Keratinocyte (primary cell): ENCODE measurements at regions not wholly inside any gene's neighbourhood (a gene's known extent, or its start where the extent isn't known, plus 50 kb on each side); places are given as distances from the start of the nearest gene placed in this dataset.

Experiments
- DNase-seq: peaks from one replicate; pipeline ENCODE4 v3.0.0-alpha.2; 2011; ENCODE audit warnings: low read depth, missing footprints, low spot score
- FAIRE-seq: peaks from 2 replicates; lab custom pipeline; 2011; peaks lifted over from hg19 to GRCh38; lab: Jason Lieb, UNC
- H2AFZ ChIP-seq: 2 replicates; pipeline ENCODE4 v1.6.0; 2012; ENCODE audit warnings: low read length, control low read depth, inconsistent platforms; ENCODE audit not compliant: control insufficient read depth
- H3K27ac ChIP-seq: 2 replicates; pipeline ENCODE4 v1.5.1; 2011; ENCODE audit warnings: low read length; ENCODE audit not compliant: control insufficient read depth, insufficient read depth
- H3K27me3 ChIP-seq: 3 replicates; pipeline ENCODE4 v1.6.0; 2011; ENCODE audit warnings: low read length; ENCODE audit not compliant: control insufficient read depth, insufficient read depth; ENCODE audit errors: extremely low read depth
- H3K36me3 ChIP-seq, 2 experiments: 2 replicates in 1 of 2; 3 replicates in 1 of 2; pipeline ENCODE4 v1.5.1; 2011; ENCODE audit warnings: low read length in 2 of 2, mild to moderate bottlenecking in 1 of 2; ENCODE audit not compliant: control insufficient read depth in 2 of 2, insufficient read depth in 2 of 2; ENCODE audit errors: extremely low read depth in 1 of 2
- H3K4me1 ChIP-seq: 3 replicates; pipeline ENCODE4 v1.5.1; 2011; ENCODE audit warnings: low read length; ENCODE audit not compliant: control insufficient read depth, insufficient read depth; ENCODE audit errors: extremely low read depth
- H3K4me2 ChIP-seq: 3 replicates; pipeline ENCODE4 v1.6.0; 2011; ENCODE audit warnings: low read depth, low read length; ENCODE audit not compliant: control insufficient read depth, insufficient read depth; ENCODE audit errors: extremely low read depth
- H3K4me3 ChIP-seq, 3 experiments: fragments of 200-600 bp in 1 of 3; sonication (generic) in 1 of 3; 2 replicates in 2 of 3; 3 replicates in 1 of 3; pipeline ENCODE4 v1.5.1; 2011 to 2016; ENCODE audit warnings: low read length in 3 of 3, mild to moderate bottlenecking in 3 of 3, control low read depth in 2 of 3, inconsistent platforms in 1 of 3, low read depth in 1 of 3, mixed read lengths in 1 of 3, mixed run types in 1 of 3, moderate library complexity in 1 of 3; ENCODE audit not compliant: control insufficient read depth in 2 of 3, insufficient read depth in 2 of 3; ENCODE audit errors: extremely low read depth in 1 of 3
- H3K79me2 ChIP-seq: 2 replicates; pipeline ENCODE4 v1.6.0; 2012; ENCODE audit warnings: low read length; ENCODE audit not compliant: control insufficient read depth, insufficient read depth
- H3K9ac ChIP-seq: 3 replicates; pipeline ENCODE4 v1.6.0; 2011; ENCODE audit warnings: low read length; ENCODE audit not compliant: control insufficient read depth, insufficient read depth; ENCODE audit errors: extremely low read depth
- H3K9me1 ChIP-seq: 3 replicates; pipeline ENCODE4 v1.6.0; 2011; ENCODE audit warnings: low read length; ENCODE audit not compliant: control insufficient read depth, insufficient read depth; ENCODE audit errors: extremely low read depth
- H3K9me3 ChIP-seq: 2 replicates; pipeline ENCODE4 v1.5.1; 2012; ENCODE audit warnings: low read depth, low read length; ENCODE audit not compliant: control insufficient read depth
- H4K20me1 ChIP-seq: 3 replicates; pipeline ENCODE4 v1.6.0; 2011; ENCODE audit warnings: low read length; ENCODE audit not compliant: control insufficient read depth, insufficient read depth; ENCODE audit errors: extremely low read depth
- CTCF ChIP-seq, 3 experiments: IDR thresholded peaks in 1 of 3; conservative IDR thresholded peaks in 1 of 3; optimal IDR thresholded peaks in 1 of 3; 2 replicates in 2 of 3; 3 replicates in 1 of 3; pipeline versions ENCODE3 to v1.5.1; 2011; ENCODE audit warnings: low read length in 3 of 3, mild to moderate bottlenecking in 3 of 3, moderate library complexity in 2 of 3, control low read depth in 1 of 3, inconsistent platforms in 1 of 3; ENCODE audit not compliant: insufficient read depth in 2 of 3; ENCODE audit errors: extremely low read depth in 1 of 3
- EZH2 ChIP-seq: IDR thresholded peaks from one replicate; pipeline ENCODE4 v1.6.1; 2012; ENCODE audit warnings: inconsistent platforms, mild to moderate bottlenecking, low read length, moderate library complexity
- dilution Hi-C: fragments of 300-500 bp; cut with MboI; formaldehyde crosslinking; loops from one replicate; pipeline ENCODE4 v1.7.0; 2020; ENCODE audit warnings: low sequenced_read_pairs; ENCODE audit not compliant: extremely low pct_ligation_motif_present

- Histone ChIP-seq H3K4me2 (peak overlapping the region; percentile 31), H3K27me3 (no peaks in the 10 kb centered on the region), H3K9me1 (no peaks in the 10 kb centered on the region), H3K4me1 (peaks cover 10% of the 10 kb centered on the region), H3K79me2 (no peaks in the 10 kb centered on the region), H2AFZ (peak overlapping the region; percentile 12), H3K9ac (no peak overlapping the region), H4K20me1 (no peaks in the 10 kb centered on the region), H3K9me3 (peaks cover 2% of the 10 kb centered on the region), H3K27ac (no peak overlapping the region), H3K36me3 (no peaks in the 10 kb centered on the region), H3K4me3 (peak overlapping the region in 1 of 3 experiments; percentile 16)
- peak in 2 of 3 experiments; percentile 42 to 50 for TF ChIP-seq CTCF (optimal IDR thresholded peaks at IDR 0.05 in 1 of 3, IDR thresholded peaks at IDR 0.05 in 1 of 3, conservative IDR thresholded peaks at IDR 0.05 in 1 of 3; ENCODE audit: extremely low read depth in 1 of 3, insufficient read depth in 2 of 3, low read length in 3 of 3)
- no peak for TF ChIP-seq EZH2
- FAIRE-seq (peak; percentile 72), DNase-seq (peak; percentile 15)
- dilution Hi-C loops, result no loop called here
These were observed 62.8 kb upstream of the NEUROD1 start for GRCh38 chr2:181742922-181743722.

GRCh38 chr2:181743723-181744031 lies 63.4 kb upstream of the NEUROD1 start:
- no peak for TF ChIP-seq EZH2
- no peak for TF ChIP-seq CTCF (optimal IDR thresholded peaks at IDR 0.05 in 1 of 3, IDR thresholded peaks at IDR 0.05 in 1 of 3, conservative IDR thresholded peaks at IDR 0.05 in 1 of 3; ENCODE audit: extremely low read depth in 1 of 3, insufficient read depth in 2 of 3, low read length in 3 of 3)
- Histone ChIP-seq H3K4me1 (peaks cover 10% of the 10 kb centered on the region), H3K27me3 (no peaks in the 10 kb centered on the region), H3K79me2 (no peaks in the 10 kb centered on the region), H3K27ac (no peak overlapping the region), H4K20me1 (no peaks in the 10 kb centered on the region), H3K9me3 (peaks cover 2% of the 10 kb centered on the region), H3K36me3 (no peaks in the 10 kb centered on the region), H3K4me2 (peak overlapping the region; percentile 31), H3K4me3 (no peak overlapping the region), H2AFZ (no peak overlapping the region), H3K9me1 (no peaks in the 10 kb centered on the region), H3K9ac (no peak overlapping the region)
- dilution Hi-C loops, result no loop called here
- FAIRE-seq (no peak), DNase-seq (no peak)
